IMR-90 (cell line): ENCODE measurements at regions not wholly inside any gene's neighbourhood (a gene's known extent, or its start where the extent isn't known, plus 50 kb on each side); places are given as distances from the start of the nearest gene placed in this dataset.

Experiments used
- CEBPB ChIP-seq: IDR thresholded peaks from 2 replicates; pipeline ENCODE4 v1.6.1; 2012; ENCODE audit warnings: low read depth, low read length, improper control_type of control experiment
- CHD1 ChIP-seq: IDR thresholded peaks from 2 replicates; pipeline ENCODE4 v1.6.1; 2012; ENCODE audit warnings: low read depth, low read length, improper control_type of control experiment
- CTCF ChIP-seq: conservative IDR thresholded peaks from 2 replicates; pipeline ENCODE4 v1.5.1; 2012; ENCODE audit warnings: mild to moderate bottlenecking, low read depth, low read length, improper control_type of control experiment
- MAZ ChIP-seq: IDR thresholded peaks from 2 replicates; pipeline ENCODE4 v1.6.1; 2012; ENCODE audit warnings: low read depth, mild to moderate bottlenecking, low read length, improper control_type of control experiment, moderate library complexity, borderline replicate concordance
- MXI1 ChIP-seq: IDR thresholded peaks from 2 replicates; pipeline ENCODE4 v1.6.1; 2012; ENCODE audit warnings: low read depth, mild to moderate bottlenecking, low read length, moderate library complexity, borderline replicate concordance
- NFE2L2 ChIP-seq: fragments of 150-350 bp; IDR thresholded peaks from 2 replicates; pipeline ENCODE4 v1.6.1; 2016; ENCODE audit warnings: low read depth, mild to moderate bottlenecking, low read length
- POLR2A ChIP-seq: IDR thresholded peaks from 2 replicates; pipeline ENCODE4 v1.6.1; 2012; ENCODE audit warnings: mild to moderate bottlenecking, low read depth, low read length
- RAD21 ChIP-seq: IDR thresholded peaks from 2 replicates; pipeline ENCODE4 v1.6.1; 2012; ENCODE audit warnings: low read length, improper control_type of control experiment
- RCOR1 ChIP-seq: IDR thresholded peaks from 2 replicates; pipeline ENCODE4 v1.6.1; 2012; ENCODE audit warnings: mild to moderate bottlenecking, low read length, improper control_type of control experiment; ENCODE audit not compliant: insufficient replicate concordance
- RFX5 ChIP-seq: IDR thresholded peaks from 2 replicates; pipeline ENCODE4 v1.8.0; 2012; ENCODE audit warnings: low read depth, mild to moderate bottlenecking, low read length, moderate library complexity
- SMC3 ChIP-seq: fragments of 150-350 bp; IDR thresholded peaks from 2 replicates; pipeline ENCODE4 v1.6.1; 2016; ENCODE audit warnings: low read depth, mild to moderate bottlenecking, antibody characterized with exemption, low read length, moderate library complexity
- USF2 ChIP-seq: fragments of 150-350 bp; IDR thresholded peaks from 2 replicates; pipeline ENCODE4 v1.6.1; 2017; ENCODE audit warnings: mild to moderate bottlenecking, antibody characterized with exemption, low read length, low read depth

- no peak for TF ChIP-seq SMC3
- no peak for TF ChIP-seq CTCF
- no peak for TF ChIP-seq RAD21
- no peak for TF ChIP-seq RFX5
- no peak for TF ChIP-seq USF2
- no peak for TF ChIP-seq MXI1
- TF ChIP-seq RCOR1 = no peak
- no peak for TF ChIP-seq POLR2A
- TF ChIP-seq CHD1 = no peak
- TF ChIP-seq CEBPB = no peak
- TF ChIP-seq MAZ = no peak
- TF ChIP-seq NFE2L2 = no peak
Observed at GRCh38 chr5:34412736-34413135, 243.4 kb upstream of the RAI14 start.
